HL-60 (cell line): ENCODE measurements at regions not wholly inside any gene's neighbourhood (a gene's known extent, or its start where the extent isn't known, plus 50 kb on each side); places are given as distances from the start of the nearest gene placed in this dataset.

Source experiments
- DNase-seq, 2 experiments: peaks; one replicate each; pipeline ENCODE4 v3.0.0-alpha.2; 2010 to 2020; ENCODE audit warnings: low read depth in 1 of 2, low spot score in 1 of 2
- H3K27ac ChIP-seq: fragments of 250-450 bp; sonication (Bioruptor Pico); replicated peaks from 2 replicates; pipeline ENCODE4 v1.5.1; 2020; ENCODE audit warnings: mild to moderate bottlenecking, moderate library complexity
- H3K27me3 ChIP-seq: fragments of 250-450 bp; sonication (Bioruptor Pico); 2 replicates; pipeline ENCODE4 v1.5.1; 2021; ENCODE audit warnings: mild to moderate bottlenecking, moderate library complexity; ENCODE audit not compliant: insufficient read depth, poor library complexity, severe bottlenecking
- H3K4me3 ChIP-seq: replicated peaks from 2 replicates; pipeline ENCODE4 v1.5.1; 2011; ENCODE audit warnings: mild to moderate bottlenecking, control low read depth, low read length; ENCODE audit not compliant: insufficient read depth
- GABPA ChIP-seq: IDR thresholded peaks from 2 replicates; pipeline ENCODE4 v1.6.1; 2012; ENCODE audit warnings: low read depth
- POLR2AphosphoS5 ChIP-seq: IDR thresholded peaks from 2 replicates; pipeline ENCODE4 v1.6.1; 2012; ENCODE audit warnings: low read depth
- SPI1 ChIP-seq: IDR thresholded peaks from 2 replicates; pipeline ENCODE4 v1.6.1; 2012; ENCODE audit warnings: low read depth, mild to moderate bottlenecking, borderline replicate concordance
- TF ChIP-seq, protein P1 (sequence below): IDR thresholded peaks from 2 replicates; pipeline ENCODE4 v1.6.1; 2012; ENCODE audit warnings: low read depth; ENCODE audit not compliant: insufficient replicate concordance
- TF ChIP-seq, protein P2 (sequence below): IDR thresholded peaks from one replicate; pipeline ENCODE4 v1.5.1; 2011; ENCODE audit warnings: low read length, control low read depth, inconsistent platforms; ENCODE audit not compliant: insufficient read depth

DNA sequence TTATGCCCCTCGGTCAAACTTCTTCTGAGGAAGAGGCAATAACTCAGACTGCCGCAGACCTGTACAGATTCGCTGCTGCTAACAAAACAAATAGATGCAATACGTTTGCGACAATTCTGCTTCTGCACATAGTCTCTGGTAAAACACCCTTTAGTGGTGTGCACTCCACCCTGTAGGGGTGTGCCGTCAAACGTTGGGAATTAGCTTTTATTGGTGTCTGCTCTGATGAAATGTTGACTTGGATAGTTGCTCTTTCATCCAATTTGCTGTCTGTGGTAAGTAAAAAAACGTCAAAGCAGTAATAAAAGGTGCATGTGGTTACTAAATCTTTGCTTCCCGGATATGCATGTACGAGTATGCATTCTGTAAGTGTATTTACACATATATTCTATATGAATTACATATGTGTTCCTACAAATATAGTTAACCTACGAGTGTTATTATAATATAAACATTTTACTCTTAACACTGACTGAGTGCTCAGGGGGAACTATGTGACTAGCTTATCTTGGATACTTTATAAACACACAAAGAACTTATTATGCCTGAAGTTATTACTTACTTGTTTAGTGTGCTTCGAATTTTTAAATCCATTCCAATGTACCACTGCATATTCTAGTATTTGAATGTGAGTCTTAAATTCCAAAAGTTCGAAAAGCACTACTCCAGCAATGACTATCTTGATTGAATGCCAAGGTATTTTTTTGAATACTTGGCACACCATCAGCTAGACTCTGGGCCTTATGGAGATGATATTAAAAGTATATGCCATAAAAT, 610.2 kb downstream of the ZEB2 start:
- Histone ChIP-seq H3K27ac (no peak overlapping the region), H3K27me3 (no peaks in the 10 kb centered on the region), H3K4me3 (no peak overlapping the region)
- TF ChIP-seq POLR2AphosphoS5 (no peak), SPI1 (no peak), GABPA (no peak)
- TF ChIP-seq, protein P1, sequence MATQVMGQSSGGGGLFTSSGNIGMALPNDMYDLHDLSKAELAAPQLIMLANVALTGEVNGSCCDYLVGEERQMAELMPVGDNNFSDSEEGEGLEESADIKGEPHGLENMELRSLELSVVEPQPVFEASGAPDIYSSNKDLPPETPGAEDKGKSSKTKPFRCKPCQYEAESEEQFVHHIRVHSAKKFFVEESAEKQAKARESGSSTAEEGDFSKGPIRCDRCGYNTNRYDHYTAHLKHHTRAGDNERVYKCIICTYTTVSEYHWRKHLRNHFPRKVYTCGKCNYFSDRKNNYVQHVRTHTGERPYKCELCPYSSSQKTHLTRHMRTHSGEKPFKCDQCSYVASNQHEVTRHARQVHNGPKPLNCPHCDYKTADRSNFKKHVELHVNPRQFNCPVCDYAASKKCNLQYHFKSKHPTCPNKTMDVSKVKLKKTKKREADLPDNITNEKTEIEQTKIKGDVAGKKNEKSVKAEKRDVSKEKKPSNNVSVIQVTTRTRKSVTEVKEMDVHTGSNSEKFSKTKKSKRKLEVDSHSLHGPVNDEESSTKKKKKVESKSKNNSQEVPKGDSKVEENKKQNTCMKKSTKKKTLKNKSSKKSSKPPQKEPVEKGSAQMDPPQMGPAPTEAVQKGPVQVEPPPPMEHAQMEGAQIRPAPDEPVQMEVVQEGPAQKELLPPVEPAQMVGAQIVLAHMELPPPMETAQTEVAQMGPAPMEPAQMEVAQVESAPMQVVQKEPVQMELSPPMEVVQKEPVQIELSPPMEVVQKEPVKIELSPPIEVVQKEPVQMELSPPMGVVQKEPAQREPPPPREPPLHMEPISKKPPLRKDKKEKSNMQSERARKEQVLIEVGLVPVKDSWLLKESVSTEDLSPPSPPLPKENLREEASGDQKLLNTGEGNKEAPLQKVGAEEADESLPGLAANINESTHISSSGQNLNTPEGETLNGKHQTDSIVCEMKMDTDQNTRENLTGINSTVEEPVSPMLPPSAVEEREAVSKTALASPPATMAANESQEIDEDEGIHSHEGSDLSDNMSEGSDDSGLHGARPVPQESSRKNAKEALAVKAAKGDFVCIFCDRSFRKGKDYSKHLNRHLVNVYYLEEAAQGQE: no peak
- TF ChIP-seq, protein P2, sequence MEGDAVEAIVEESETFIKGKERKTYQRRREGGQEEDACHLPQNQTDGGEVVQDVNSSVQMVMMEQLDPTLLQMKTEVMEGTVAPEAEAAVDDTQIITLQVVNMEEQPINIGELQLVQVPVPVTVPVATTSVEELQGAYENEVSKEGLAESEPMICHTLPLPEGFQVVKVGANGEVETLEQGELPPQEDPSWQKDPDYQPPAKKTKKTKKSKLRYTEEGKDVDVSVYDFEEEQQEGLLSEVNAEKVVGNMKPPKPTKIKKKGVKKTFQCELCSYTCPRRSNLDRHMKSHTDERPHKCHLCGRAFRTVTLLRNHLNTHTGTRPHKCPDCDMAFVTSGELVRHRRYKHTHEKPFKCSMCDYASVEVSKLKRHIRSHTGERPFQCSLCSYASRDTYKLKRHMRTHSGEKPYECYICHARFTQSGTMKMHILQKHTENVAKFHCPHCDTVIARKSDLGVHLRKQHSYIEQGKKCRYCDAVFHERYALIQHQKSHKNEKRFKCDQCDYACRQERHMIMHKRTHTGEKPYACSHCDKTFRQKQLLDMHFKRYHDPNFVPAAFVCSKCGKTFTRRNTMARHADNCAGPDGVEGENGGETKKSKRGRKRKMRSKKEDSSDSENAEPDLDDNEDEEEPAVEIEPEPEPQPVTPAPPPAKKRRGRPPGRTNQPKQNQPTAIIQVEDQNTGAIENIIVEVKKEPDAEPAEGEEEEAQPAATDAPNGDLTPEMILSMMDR: no peak
- DNase-seq: no peak

- no peaks in the 10 kb centered on the region for H3K27me3 ChIP-seq
- no peak overlapping the region for H3K27ac ChIP-seq
- TF ChIP-seq, protein P1: no peak
- TF ChIP-seq, protein P2: no peak
- no peak for TF ChIP-seq SPI1
- no peak for TF ChIP-seq POLR2AphosphoS5
- TF ChIP-seq GABPA: no peak
- DNase-seq: no peak
- H3K4me3 ChIP-seq: no peak overlapping the region
These were observed 611.1 kb downstream of the ZEB2 start for GRCh38 chr2:143908843-143909242.

- no peak overlapping the region for H3K4me3 ChIP-seq
- TF ChIP-seq GABPA: no peak
- TF ChIP-seq POLR2AphosphoS5: no peak
- TF ChIP-seq, protein P2: no peak
- no peak for TF ChIP-seq SPI1
- TF ChIP-seq, protein P1: no peak
- H3K27me3 ChIP-seq: no peaks in the 10 kb centered on the region
- no peak overlapping the region for H3K27ac ChIP-seq
- no peak for DNase-seq
These were observed 612.1 kb downstream of the ZEB2 start for GRCh38 chr2:143907801-143908200.
